HCT116 (cell line): ENCODE measurements at regions not wholly inside any gene's neighbourhood (a gene's known extent, or its start where the extent isn't known, plus 50 kb on each side); places are given as distances from the start of the nearest gene placed in this dataset.

Experiments used
- ATAC-seq: fragments of 200-7000 bp; cut with Tn5 transposase; 2 replicates; pipeline ENCODE4 v1.9.1; 2020; ENCODE audit warnings: mild to moderate bottlenecking, moderate library complexity
- BruUV-seq: library from RNA; stranded (reverse); fragments of 400-500 nt; replicated peaks from 2 replicates; lab custom pipeline; 2021; lab: Mats Ljungman, UMichigan
- CTCF ChIA-PET: fragments of 300-600 bp; sonication (Branson Sonifier 250); formaldehyde crosslinking; loops from one replicate; lab custom pipeline; 2021; ENCODE audit warnings: antibody characterized with exemption; lab: Charles Lee
- POLR2A ChIA-PET: fragments of 300-600, 350-600 bp; sonication (Branson Sonifier 250); formaldehyde crosslinking; loops from one replicate; lab custom pipeline; 2021; ENCODE audit warnings: antibody characterized with exemption; lab: Charles Lee
- RAD21 ChIA-PET, 2 experiments: fragments of 300-600 bp; sonication (Branson Sonifier 250); formaldehyde crosslinking; loops; one replicate each; lab custom pipeline; 2023; ENCODE audit warnings: low total read pairs in 2 of 2; ENCODE audit not compliant: uncharacterized antibody in 2 of 2, unreplicated experiment in 2 of 2, low non-redundant PET in 1 of 2; lab: Charles Lee
- DNase-seq: peaks from one replicate; pipeline ENCODE4 v3.0.0-alpha.2; 2010; ENCODE audit warnings: low read depth, low spot score
- H2AFZ ChIP-seq: fragments of 200-600 bp; shearing (Covaris generic), sonication (generic); 2 replicates; pipeline ENCODE4 v1.6.1; 2017; ENCODE audit warnings: low read depth, mixed run types, mixed read lengths, antibody characterized with exemption, low read length; ENCODE audit not compliant: poor library complexity, severe bottlenecking
- H3K27ac ChIP-seq: 2 replicates; pipeline ENCODE4 v1.5.1; 2012; ENCODE audit warnings: low read depth, low read length
- H3K27me3 ChIP-seq: fragments of 200-600 bp; sonication (generic); 2 replicates; pipeline ENCODE4 v1.6.1; 2016; ENCODE audit warnings: mixed run types, low read length, mixed read lengths; ENCODE audit not compliant: insufficient read depth
- H3K36me3 ChIP-seq, 2 experiments: fragments of 200-500 bp in 1 of 2; fragments of 200-600 bp in 1 of 2; sonication (Bioruptor generic) in 1 of 2; sonication (generic) in 1 of 2; 2 replicates each; pipeline versions ENCODE4 v1.5.1 to v1.6.1; 2014 to 2016; ENCODE audit warnings: low read length in 2 of 2, inconsistent platforms in 1 of 2, mixed read lengths in 1 of 2, mixed run types in 1 of 2; ENCODE audit not compliant: insufficient read depth in 2 of 2, control insufficient read depth in 1 of 2
- H3K4me1 ChIP-seq, 2 experiments: fragments of 200-600 bp in 1 of 2; sonication (generic) in 1 of 2; 2 replicates each; pipeline versions ENCODE4 v1.5.1 to v1.6.1; 2012 to 2017; ENCODE audit warnings: low read length in 2 of 2, inconsistent platforms in 1 of 2, mild to moderate bottlenecking in 1 of 2, mixed read lengths in 1 of 2, mixed run types in 1 of 2, moderate library complexity in 1 of 2; ENCODE audit not compliant: insufficient read depth in 2 of 2, control insufficient read depth in 1 of 2
- H3K4me2 ChIP-seq: fragments of 200-600 bp; sonication (generic); 2 replicates; pipeline ENCODE4 v1.6.1; 2017; ENCODE audit warnings: mixed run types, low read length, mixed read lengths
- H3K4me3 ChIP-seq, 2 experiments: fragments of 200-600 bp in 1 of 2; sonication (generic) in 1 of 2; replicated peaks in 1 of 2; 2 replicates each; pipeline ENCODE4 v1.5.1; 2011 to 2016; ENCODE audit warnings: low read length in 2 of 2, control low read depth in 1 of 2, low read depth in 1 of 2, mild to moderate bottlenecking in 1 of 2, mixed read lengths in 1 of 2, mixed run types in 1 of 2
- H3K79me2 ChIP-seq: fragments of 200-600 bp; sonication (generic); 2 replicates; pipeline ENCODE4 v1.6.1; 2017; ENCODE audit warnings: mild to moderate bottlenecking, mixed run types, low read length, moderate library complexity, mixed read lengths; ENCODE audit not compliant: insufficient read depth
- H3K9ac ChIP-seq: fragments of 200-600 bp; sonication (generic); 2 replicates; pipeline ENCODE4 v1.6.1; 2016; ENCODE audit warnings: low read length, mixed read lengths
- H3K9me2 ChIP-seq: fragments of 200-600 bp; sonication (generic), shearing (Covaris generic); 2 replicates; pipeline ENCODE4 v1.6.1; 2017; ENCODE audit warnings: mixed run types, mild to moderate bottlenecking, moderate library complexity; ENCODE audit not compliant: insufficient read depth
- H3K9me3 ChIP-seq, 2 experiments: fragments of 200-500 bp in 1 of 2; fragments of 200-600 bp in 1 of 2; sonication (Bioruptor generic) in 1 of 2; sonication (generic) in 1 of 2; 2 replicates each; pipeline ENCODE4 v1.6.1; 2014 to 2017; ENCODE audit warnings: low read length in 2 of 2, mixed read lengths in 2 of 2, inconsistent platforms in 1 of 2, low read depth in 1 of 2, mild to moderate bottlenecking in 1 of 2, mixed run types in 1 of 2, moderate library complexity in 1 of 2; ENCODE audit not compliant: control insufficient read depth in 1 of 2, insufficient read depth in 1 of 2
- H4K20me1 ChIP-seq: fragments of 200-600 bp; sonication (generic), shearing (Covaris generic); 2 replicates; pipeline ENCODE4 v1.6.1; 2017; ENCODE audit warnings: mixed run types, mild to moderate bottlenecking, moderate library complexity; ENCODE audit not compliant: insufficient read depth
- CBX3 ChIP-seq: IDR thresholded peaks from 2 replicates; pipeline ENCODE4 v1.6.1; 2012; ENCODE audit warnings: low read depth
- ELF1 ChIP-seq: IDR thresholded peaks from 2 replicates; pipeline ENCODE4 v1.6.1; 2012; ENCODE audit warnings: low read depth, borderline replicate concordance
- EZH2 ChIP-seq: fragments of 200-600 bp; sonication (generic); IDR thresholded peaks from 2 replicates; pipeline ENCODE4 v1.6.1; 2017; ENCODE audit warnings: antibody characterized with exemption, mixed run types
- EZH2phosphoT487 ChIP-seq: fragments of 200-600 bp; IDR thresholded peaks from 2 replicates; pipeline ENCODE4 v1.6.1; 2018; ENCODE audit warnings: antibody characterized with exemption, borderline replicate concordance
- FOSL1 ChIP-seq: IDR thresholded peaks from 2 replicates; pipeline ENCODE4 v1.6.1; 2012; ENCODE audit warnings: low read depth
- JUND ChIP-seq: IDR thresholded peaks from 2 replicates; pipeline ENCODE4 v1.6.1; 2012
- SIN3A ChIP-seq: IDR thresholded peaks from 2 replicates; pipeline ENCODE4 v1.6.1; 2012; ENCODE audit warnings: low read depth
- YY1 ChIP-seq: IDR thresholded peaks from 2 replicates; pipeline ENCODE4 v1.6.1; 2011; ENCODE audit warnings: low read length, low read depth, moderate library complexity, mild to moderate bottlenecking; ENCODE audit not compliant: insufficient replicate concordance; ENCODE audit errors: extremely low read depth
- intact Hi-C: fragments of 100-400 bp; cut with micrococcal nuclease; formaldehyde crosslinking; loops from 2 replicates; pipeline ENCODE4 v1.10.0; 2022
- TF ChIP-seq, protein P1 (sequence below): IDR thresholded peaks from 2 replicates; pipeline ENCODE4 v1.6.1; 2012
- TF ChIP-seq, protein P2 (sequence below): IDR thresholded peaks from 2 replicates; pipeline ENCODE4 v1.6.1; 2011; ENCODE audit warnings: mild to moderate bottlenecking, low read length, moderate library complexity; ENCODE audit not compliant: insufficient replicate concordance; ENCODE audit errors: extremely low read depth
- TF ChIP-seq, protein P3 (sequence below): IDR thresholded peaks from 2 replicates; pipeline ENCODE4 v1.6.1; 2012

DNA sequence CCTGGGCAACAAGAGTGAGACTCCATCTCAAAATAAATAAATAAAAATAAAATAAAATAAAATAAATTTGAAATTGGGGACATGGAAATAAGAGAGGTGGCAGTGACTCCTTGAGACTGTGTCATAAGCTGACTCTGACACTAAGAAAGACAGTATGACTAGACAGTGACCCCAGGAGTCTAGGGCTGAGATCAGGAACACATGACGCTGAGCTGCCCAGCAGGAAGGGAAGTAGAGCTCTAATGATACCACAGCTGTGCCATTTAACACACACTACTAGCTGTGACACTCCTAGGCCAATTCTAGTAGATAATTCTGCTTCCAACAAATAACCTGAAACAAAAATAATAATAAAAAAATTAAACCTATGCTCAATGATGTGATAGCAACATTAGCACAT lies 293.0 kb downstream of the SEC61B start:
- Histone ChIP-seq H3K4me1 (0 out of 4 replicates have a peak, but pooled peaks cover 0 to 3% of the 10 kb centered on the region in 2 experiments), H3K36me3 (no peaks in the 10 kb centered on the region), H4K20me1 (no peaks in the 10 kb centered on the region), H3K9ac (no peak overlapping the region), H3K4me2 (no peak overlapping the region), H3K9me2 (no peaks in the 10 kb centered on the region), H3K9me3 (no peaks in the 10 kb centered on the region), H3K27ac (no peak overlapping the region), H3K79me2 (no peaks in the 10 kb centered on the region), H3K27me3 (no peaks in the 10 kb centered on the region), H2AFZ (no peak overlapping the region), H3K4me3 (no peak overlapping the region)
- RAD21 ChIA-PET: no interaction called here
- no peak for TF ChIP-seq ELF1
- no peak for TF ChIP-seq JUND
- no peak for TF ChIP-seq FOSL1
- TF ChIP-seq EZH2phosphoT487: no peak
- TF ChIP-seq, protein P1, sequence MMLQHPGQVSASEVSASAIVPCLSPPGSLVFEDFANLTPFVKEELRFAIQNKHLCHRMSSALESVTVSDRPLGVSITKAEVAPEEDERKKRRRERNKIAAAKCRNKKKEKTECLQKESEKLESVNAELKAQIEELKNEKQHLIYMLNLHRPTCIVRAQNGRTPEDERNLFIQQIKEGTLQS: no peak
- no peak for TF ChIP-seq EZH2
- TF ChIP-seq CBX3: no peak
- no peak for TF ChIP-seq SIN3A
- no peak for TF ChIP-seq YY1
- DNase-seq (no peak), ATAC-seq (no peak)
- POLR2A ChIA-PET: no interaction called here
- BruUV-seq: no TSS peak
- intact Hi-C loops: no loop called here
- CTCF ChIA-PET: no interaction called here

DNA sequence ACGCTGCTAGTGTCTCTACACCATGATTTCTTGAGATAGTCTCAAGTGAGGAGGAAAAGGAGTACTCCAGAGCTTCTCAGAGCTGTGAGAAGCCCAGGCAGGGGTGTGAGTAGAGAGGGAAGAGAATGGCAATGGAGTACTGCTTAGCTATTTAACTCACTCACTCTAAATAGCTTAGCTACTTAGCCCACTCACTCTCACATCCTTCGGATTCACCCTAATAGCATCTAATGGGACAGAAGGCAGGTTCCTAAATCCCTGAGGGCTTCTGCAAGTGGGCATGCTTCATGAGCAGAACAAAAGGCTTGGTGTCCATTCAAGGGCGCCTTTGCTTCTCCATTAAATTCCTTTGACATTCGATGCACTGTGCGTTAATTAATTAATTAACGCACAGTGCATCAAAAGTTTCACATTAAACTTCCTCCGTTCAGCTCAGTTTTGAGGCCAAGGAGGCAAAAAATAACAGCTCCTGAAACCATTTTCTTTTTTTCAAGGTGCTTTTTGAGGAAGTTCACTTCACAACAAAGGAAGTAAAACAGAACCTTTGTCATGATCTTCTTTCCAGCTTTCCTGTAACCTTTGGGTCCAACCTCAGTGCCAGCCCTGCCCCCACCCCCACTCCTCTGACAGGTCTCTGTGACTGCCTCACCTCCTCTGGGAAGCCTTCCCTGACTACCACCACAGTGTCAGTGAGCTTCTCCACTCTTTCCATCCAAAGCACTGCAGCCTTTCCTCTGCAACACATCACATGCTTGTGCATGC lies 294.0 kb downstream of the SEC61B start:
- ChIA-PET RAD21 (no interaction called here), POLR2A (no interaction called here)
- no peak overlapping the region for H3K27ac ChIP-seq
- no peak overlapping the region for H3K4me3 ChIP-seq
- no peak overlapping the region for H2AFZ ChIP-seq
- intact Hi-C loops: no loop called here
- no peak for TF ChIP-seq YY1
- TF ChIP-seq, protein P1: no peak
- no peak for TF ChIP-seq CBX3
- TF ChIP-seq, protein P2, sequence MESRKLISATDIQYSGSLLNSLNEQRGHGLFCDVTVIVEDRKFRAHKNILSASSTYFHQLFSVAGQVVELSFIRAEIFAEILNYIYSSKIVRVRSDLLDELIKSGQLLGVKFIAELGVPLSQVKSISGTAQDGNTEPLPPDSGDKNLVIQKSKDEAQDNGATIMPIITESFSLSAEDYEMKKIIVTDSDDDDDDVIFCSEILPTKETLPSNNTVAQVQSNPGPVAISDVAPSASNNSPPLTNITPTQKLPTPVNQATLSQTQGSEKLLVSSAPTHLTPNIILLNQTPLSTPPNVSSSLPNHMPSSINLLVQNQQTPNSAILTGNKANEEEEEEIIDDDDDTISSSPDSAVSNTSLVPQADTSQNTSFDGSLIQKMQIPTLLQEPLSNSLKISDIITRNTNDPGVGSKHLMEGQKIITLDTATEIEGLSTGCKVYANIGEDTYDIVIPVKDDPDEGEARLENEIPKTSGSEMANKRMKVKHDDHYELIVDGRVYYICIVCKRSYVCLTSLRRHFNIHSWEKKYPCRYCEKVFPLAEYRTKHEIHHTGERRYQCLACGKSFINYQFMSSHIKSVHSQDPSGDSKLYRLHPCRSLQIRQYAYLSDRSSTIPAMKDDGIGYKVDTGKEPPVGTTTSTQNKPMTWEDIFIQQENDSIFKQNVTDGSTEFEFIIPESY: no peak
- TF ChIP-seq, protein P3, sequence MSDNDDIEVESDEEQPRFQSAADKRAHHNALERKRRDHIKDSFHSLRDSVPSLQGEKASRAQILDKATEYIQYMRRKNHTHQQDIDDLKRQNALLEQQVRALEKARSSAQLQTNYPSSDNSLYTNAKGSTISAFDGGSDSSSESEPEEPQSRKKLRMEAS: no peak
- no peak for TF ChIP-seq ELF1
- TF ChIP-seq, all 23 proteins: peak for 0
- 0 out of 4 replicates have a peak, but pooled peaks cover 0 to 3% of the 10 kb centered on the region in 2 experiments for H3K4me1 ChIP-seq
- no peaks in the 10 kb centered on the region for H3K79me2 ChIP-seq
- H3K9me3 ChIP-seq: no peaks in the 10 kb centered on the region
- no peaks in the 10 kb centered on the region for H3K9me2 ChIP-seq
- CTCF ChIA-PET: no interaction called here
- no peaks in the 10 kb centered on the region for H4K20me1 ChIP-seq
- ATAC-seq (no peak), DNase-seq (no peak)
- H3K4me2 ChIP-seq: no peak overlapping the region
- no peaks in the 10 kb centered on the region for H3K27me3 ChIP-seq
- no peaks in the 10 kb centered on the region for H3K36me3 ChIP-seq
- H3K9ac ChIP-seq: no peak overlapping the region
- BruUV-seq: no TSS peak
